NCI-H1092 treated with DMSO at 0.1 percent for 48 hours (cell line): ENCODE measurements at regions not wholly inside any gene's neighbourhood (a gene's known extent, or its start where the extent isn't known, plus 50 kb on each side); places are given as distances from the start of the nearest gene placed in this dataset.

Experiments used
- DNase-seq: peaks from one replicate; lab custom pipeline; 2025; lab: John Stamatoyannopoulos, UW

GRCh38 chr1:113266788-113267187 lies 123.5 kb upstream of the MAGI3 start:
- no peak for DNase-seq

- DNase-seq, result no peak
Measured at GRCh38 chr1:113269168-113269963, 120.9 kb upstream of the MAGI3 start.

DNA sequence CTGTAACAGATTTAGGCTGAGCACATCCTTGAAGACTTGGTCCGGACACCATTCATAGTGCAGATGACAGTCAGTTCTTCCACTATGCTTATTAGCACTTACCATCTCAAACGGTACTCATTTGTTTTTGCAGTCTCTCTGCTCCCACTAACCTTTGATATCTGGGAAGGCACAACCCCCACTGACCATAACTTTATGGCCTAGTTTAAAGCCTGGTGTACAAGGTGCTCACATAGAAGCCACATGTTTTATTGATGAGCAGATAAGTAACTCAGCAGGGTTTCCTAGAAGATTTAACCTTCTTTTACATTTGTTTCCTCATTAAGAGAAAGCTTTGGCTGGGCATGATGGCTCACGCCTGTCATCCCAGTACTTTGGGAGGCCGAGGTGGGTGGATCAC lies 119.3 kb upstream of the MAGI3 start:
- DNase-seq, result no peak

DNA sequence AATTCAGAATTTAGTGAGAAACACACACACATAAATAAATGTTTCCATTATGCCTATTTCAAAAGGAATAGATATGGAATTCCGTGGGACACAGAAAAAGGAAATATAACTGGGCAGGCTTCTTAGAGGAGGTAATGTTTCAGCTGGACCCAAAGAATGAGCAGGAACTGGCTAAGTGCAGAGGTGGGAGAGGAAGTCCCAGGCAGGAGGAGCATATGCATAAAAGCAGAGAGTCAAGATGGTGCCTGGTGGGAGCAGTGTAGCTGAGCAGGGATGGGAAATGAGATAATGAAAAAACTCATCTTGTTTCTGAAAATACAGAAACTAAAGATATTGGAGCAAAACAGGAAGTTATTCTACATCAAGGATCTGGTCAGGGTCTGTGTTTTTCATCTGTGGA lies 115.2 kb upstream of the MAGI3 start:
- no peak for DNase-seq

DNA sequence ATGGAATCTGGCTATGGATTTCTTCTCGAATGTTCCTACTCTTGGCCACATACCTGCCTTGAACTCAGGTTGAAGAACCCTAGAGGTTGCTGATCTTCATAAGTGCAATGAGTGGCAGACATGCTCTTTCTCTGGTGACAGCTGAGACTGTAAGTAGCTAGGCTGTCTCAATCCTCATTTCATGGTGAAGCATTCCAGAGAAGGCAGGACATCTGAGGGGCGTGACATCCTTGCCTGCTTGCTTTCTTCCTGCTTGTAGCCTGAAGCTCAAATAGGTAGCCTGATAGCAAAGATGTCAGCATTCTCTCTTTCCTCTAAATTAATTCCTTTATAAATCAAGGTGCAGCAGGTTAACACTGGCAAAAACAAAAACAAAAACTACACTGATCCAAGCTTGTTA lies 114.6 kb upstream of the MAGI3 start:
- DNase-seq, result no peak

DNA sequence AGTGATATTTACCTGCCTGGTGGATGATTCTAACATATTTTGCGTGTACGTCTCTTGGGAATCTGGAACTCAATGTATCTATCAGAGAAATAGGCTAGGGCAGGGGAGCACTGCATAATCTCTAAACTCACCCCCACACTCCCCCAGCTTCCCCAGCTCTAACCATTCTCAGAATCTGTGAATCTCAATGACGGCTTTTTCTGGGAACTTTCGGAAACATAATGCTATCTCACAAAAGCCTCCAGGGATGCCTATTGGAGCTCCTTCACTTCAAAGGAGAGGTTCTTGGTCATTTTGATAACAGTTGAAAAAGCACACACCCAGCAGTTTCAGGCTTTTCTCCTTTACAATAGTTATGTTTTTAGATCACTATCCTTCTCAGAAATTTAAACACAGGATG lies 113.8 kb upstream of the MAGI3 start:
- no peak for DNase-seq

- DNase-seq, result no peak
Measured at GRCh38 chr1:113278371-113278770, 111.9 kb upstream of the MAGI3 start.

DNA sequence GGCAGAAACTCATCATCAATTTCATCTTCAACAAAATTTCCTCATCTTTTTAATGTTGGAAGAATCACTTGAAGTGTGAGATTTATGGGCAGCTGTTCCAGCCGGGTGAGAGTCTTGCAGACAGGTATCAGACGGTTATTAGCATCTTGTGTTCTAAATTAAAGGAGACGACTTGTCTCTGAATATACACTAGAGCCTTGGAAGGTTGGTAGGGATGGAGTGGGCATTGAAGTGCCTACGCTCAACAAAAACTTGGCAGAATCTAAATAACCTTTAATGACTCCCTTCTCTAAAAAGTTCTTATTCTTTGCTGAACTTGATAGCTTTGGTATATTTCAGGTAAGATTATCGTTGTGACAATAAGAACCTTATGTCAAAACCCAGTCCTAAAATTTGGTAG lies 111.5 kb upstream of the MAGI3 start:
- DNase-seq, result no peak

GRCh38 chr1:113279776-113280391 lies 110.4 kb upstream of the MAGI3 start:
- no peak for DNase-seq

- DNase-seq, result no peak
Measured at GRCh38 chr1:113280581-113280980, 109.7 kb upstream of the MAGI3 start.

DNA sequence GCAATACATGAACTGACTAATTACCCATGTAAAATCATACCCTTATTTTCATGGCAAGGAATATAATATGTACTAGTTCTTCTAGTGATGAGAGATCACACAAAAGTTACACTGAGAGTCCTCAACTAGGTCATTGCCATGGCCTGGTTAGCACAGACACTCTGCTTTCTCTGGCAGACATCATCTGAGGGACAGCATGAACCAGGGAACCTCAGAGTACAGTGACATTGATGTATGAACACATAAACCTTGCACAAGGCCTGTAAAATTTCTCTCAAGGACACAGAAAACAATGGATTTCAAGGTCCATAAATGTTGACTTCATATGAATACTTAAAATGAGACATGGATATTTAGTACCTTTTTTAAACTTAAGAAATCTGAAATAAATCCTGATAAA lies 108.8 kb upstream of the MAGI3 start:
- DNase-seq, result no peak

DNA sequence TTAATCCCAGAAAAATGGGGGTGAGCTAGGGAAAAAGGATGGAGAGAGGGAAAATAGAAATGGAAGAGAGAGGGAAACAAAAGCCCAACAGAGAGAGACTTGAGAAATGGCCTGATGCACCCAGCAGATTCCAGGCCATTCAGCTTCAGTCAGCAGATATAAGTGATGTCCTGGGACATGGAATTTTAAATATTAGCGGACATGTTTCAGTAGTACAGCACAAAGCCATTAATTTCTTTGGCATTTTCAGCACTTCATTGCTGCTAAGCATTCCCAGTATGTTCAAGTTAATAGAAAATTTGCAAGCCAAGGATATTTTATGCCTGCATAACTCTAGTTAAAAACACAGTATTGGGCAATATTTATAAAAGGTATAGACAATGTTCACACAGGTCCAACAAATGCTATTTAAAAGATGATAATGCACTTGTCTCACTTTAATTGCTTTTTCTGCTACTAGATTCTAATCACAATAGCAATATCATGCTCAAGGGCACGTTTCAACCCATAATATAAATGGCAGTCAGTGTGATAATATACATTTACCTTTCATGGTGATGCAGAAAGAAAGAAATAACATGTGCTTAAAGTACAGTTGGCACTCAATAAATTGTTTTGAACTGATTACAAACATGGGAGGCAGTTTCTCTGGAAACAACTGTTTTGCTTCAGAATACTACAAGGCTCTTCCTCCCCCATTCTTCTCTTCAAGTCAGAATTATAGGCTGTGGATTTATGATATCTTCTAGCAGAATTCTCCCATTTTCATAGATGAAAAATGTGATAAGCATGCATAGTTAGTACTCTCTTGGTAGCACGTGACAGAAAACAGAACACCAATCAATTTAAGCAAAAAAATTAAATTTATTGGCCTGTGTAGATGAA lies 108.1 kb upstream of the MAGI3 start:
- no peak for DNase-seq

GRCh38 chr1:113282893-113283285 lies 107.4 kb upstream of the MAGI3 start:
- DNase-seq, result no peak

DNA sequence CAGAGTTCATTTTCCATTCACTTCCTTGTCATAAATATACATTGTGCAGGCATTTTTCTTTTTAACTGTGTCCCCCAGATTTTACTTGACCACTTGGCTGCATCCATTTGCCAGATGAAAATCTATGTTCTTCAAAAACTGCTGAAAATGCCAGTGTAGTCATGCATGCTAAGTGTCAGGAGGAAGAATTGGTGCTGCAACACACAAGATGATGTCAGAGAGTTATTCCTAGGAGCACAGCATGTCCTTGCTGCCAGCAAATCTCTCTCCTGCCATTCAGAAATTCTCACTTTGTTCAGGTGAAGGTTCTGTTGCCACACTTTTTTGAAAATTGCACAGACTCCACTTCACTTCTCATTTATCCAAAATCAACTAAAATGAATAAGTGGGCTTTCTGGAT lies 106.4 kb upstream of the MAGI3 start:
- no peak for DNase-seq

DNA sequence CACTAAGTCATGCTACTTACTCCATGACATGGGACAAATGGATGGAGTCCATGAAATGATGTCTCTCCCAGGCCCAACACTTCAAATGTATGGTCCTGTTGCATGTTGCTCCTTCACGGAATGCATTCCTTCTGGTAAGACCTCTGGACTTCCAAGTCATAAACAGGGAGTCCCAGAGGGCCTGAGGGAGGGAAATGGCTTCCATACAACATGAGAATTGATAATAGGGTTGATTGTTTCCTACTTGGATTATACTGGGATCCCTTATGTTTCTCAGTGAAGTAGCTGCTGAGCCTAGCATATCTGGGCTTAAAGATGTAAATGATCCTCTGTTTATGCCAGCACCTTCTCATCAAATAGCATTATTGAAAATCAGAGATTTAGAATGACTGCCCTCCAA lies 104.2 kb upstream of the MAGI3 start:
- no peak for DNase-seq

- no peak for DNase-seq
Measured at GRCh38 chr1:113291777-113292602, 98.3 kb upstream of the MAGI3 start.

DNA sequence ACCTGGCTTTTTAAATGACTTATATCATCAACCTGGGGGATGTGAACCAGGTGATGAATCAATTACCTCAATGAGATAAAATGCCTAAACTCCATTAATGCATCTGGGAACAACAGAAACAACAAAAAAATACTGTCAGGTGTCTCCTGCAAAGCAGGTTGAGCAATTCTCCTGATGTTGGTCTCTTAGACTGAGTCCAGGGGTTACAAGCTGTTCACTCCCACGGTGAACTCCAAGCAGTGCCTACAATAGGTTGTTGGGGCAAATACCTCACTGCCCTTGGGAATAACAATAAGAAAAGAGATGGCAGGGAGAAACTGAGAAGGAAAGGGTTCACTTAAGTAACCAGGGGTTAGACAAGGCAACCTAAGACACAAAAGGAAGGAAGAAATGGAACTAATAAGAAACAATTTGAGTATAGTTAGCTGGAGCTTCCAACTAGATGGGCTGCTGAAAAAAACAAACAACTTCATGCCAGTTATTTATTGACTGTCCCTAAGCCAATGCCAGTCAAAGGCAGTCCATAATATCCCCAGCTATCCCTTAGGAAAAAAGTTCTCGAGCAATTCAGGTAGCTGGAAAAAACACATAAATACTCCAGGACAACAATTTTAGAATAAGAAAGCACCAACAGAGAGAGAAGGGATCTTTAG lies 97.6 kb upstream of the MAGI3 start:
- no peak for DNase-seq

- DNase-seq, result no peak
Measured at GRCh38 chr1:113293256-113293626, 97.1 kb upstream of the MAGI3 start.

DNA sequence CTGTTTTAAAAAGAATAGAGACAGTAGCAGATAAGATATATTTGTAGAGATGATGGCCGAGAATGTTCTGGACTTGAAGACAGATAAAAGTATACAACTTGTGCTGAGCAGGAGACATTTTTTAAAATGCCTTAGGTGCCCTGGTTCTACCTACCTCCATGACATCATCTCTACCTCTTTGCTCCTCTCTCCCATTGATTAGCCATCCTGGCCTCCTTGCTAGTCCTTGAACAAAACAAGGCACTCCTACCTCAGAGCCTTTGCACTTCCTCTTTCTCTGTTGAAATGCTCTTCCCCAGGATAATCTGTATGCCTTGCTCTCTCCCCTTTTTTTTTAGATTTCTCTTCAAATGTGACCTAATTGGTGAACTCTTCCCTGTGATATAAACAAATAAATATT lies 92.6 kb upstream of the MAGI3 start:
- no peak for DNase-seq

GRCh38 chr1:113298941-113299340 lies 91.4 kb upstream of the MAGI3 start:
- DNase-seq, result no peak

- DNase-seq, result no peak
Measured at GRCh38 chr1:113302636-113303035, 87.7 kb upstream of the MAGI3 start.

GRCh38 chr1:113303267-113303666 lies 87.0 kb upstream of the MAGI3 start:
- no peak for DNase-seq
